ENCODE measurements at regions not wholly inside any gene's neighbourhood (a gene's known extent, or its start where the extent isn't known, plus 50 kb on each side); places are given as distances from the start of the nearest gene placed in this dataset.
"Not testable (repeated sequence)": the region's sequence is repeated elsewhere in the genome, so short reads cannot be mapped to it uniquely, and the experiment has no call there.

GRCh38 chr20:11705512-11705911 lies 212.2 kb upstream of the BTBD3 start:
- Mint-ChIP-seq H3K4me1 (no peaks in the 10 kb centered on the region), H3K9me3 (peaks cover 19% of the 10 kb centered on the region), H3K4me3 (no peak overlapping the region), H3K36me3 (ENCODE audit: low read depth) (peaks cover 15% of the 10 kb centered on the region), H3K27ac (no peak overlapping the region), H3K27me3 (ENCODE audit: low read depth) (no peaks in the 10 kb centered on the region)
- no peak for TF ChIP-seq CTCF (IDR thresholded peaks at IDR 0.05; ENCODE audit: unreplicated experiment in 3 of 3)

- H3K9me3 Mint-ChIP-seq = peaks cover 23% of the 10 kb centered on the region
- not testable (repeated sequence) for H3K27ac Mint-ChIP-seq; H3K4me3 Mint-ChIP-seq; H3K4me1 Mint-ChIP-seq; H3K27me3 Mint-ChIP-seq (ENCODE audit: low read depth)
- peaks cover 18% of the 10 kb centered on the region for H3K36me3 Mint-ChIP-seq (ENCODE audit: low read depth)
These were observed 209.5 kb upstream of the BTBD3 start for GRCh38 chr20:11708223-11708622.

DNA sequence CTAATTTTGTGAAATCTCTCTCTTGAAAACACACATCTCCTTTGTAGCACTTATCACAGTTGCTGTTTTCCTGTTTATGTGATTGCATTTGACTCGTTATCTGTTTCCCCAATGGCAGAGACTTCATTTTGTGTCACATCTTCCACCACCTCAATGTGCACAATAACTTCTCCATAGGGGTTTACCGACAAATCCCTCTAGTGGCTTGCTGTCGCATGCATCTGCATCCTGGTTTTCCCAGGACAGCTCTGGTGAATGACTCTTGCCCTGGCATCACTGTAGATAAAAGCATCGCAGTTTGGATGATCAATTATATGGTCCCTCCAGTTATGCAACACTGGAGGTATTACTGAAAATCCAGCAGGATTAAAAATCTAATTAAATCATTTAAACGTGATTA lies 206.5 kb upstream of the BTBD3 start:
- peaks cover 16% of the 10 kb centered on the region for H3K9me3 Mint-ChIP-seq
- H3K27ac Mint-ChIP-seq = no peak overlapping the region
- H3K36me3 Mint-ChIP-seq (ENCODE audit: low read depth) = peaks cover 18% of the 10 kb centered on the region
- H3K4me3 Mint-ChIP-seq = no peak overlapping the region
- H3K27me3 Mint-ChIP-seq (ENCODE audit: low read depth) = no peaks in the 10 kb centered on the region
- no peak for TF ChIP-seq CTCF (IDR thresholded peaks at IDR 0.05; ENCODE audit: unreplicated experiment in 3 of 3)
- peaks cover 13% of the 10 kb centered on the region for H3K4me1 Mint-ChIP-seq

DNA sequence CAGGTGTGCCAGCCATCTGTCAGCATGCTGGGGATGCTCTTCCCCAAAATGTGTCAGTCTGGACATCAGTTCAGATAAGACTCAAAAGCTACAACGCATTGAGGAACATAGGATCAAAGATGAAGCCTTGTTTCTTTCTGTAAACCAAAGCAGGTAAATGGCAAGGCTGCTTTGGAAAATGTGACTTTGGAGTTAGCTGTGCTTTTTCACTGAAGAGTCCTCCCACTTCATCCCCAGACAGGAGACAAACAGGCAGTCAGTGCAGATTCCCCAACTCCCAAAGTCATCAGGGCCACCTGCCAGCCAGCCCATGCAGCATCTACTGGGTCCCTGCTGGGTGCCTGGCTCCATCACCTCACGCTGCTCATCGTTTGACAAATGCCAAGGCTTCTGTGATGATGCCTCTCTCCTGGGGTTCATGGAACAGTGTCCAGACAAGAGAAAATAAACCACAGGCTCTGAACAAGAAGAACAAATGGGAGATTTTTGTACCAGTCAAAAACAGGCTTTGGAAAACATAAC lies 205.0 kb upstream of the BTBD3 start:
- H3K4me1 Mint-ChIP-seq = peaks cover 16% of the 10 kb centered on the region
- H3K36me3 Mint-ChIP-seq (ENCODE audit: low read depth) = peaks cover 11% of the 10 kb centered on the region
- H3K27me3 Mint-ChIP-seq (ENCODE audit: low read depth) = no peaks in the 10 kb centered on the region
- no peak for TF ChIP-seq CTCF (IDR thresholded peaks at IDR 0.05; ENCODE audit: unreplicated experiment in 3 of 3)
- H3K4me3 Mint-ChIP-seq = no peak overlapping the region
- no peak overlapping the region for H3K27ac Mint-ChIP-seq
- H3K9me3 Mint-ChIP-seq = peaks cover 8% of the 10 kb centered on the region

- Mint-ChIP-seq H3K9me3 (peaks cover 7% of the 10 kb centered on the region), H3K27me3 (ENCODE audit: low read depth) (no peaks in the 10 kb centered on the region), H3K4me3 (no peak overlapping the region), H3K36me3 (ENCODE audit: low read depth) (peaks cover 4% of the 10 kb centered on the region), H3K27ac (peak overlapping the region in 1 of 3 experiments; percentile 18), H3K4me1 (peaks cover 16% of the 10 kb centered on the region)
- no peak for TF ChIP-seq CTCF (IDR thresholded peaks at IDR 0.05; ENCODE audit: unreplicated experiment in 3 of 3)
These were observed 202.8 kb upstream of the BTBD3 start for GRCh38 chr20:11714886-11715285.

DNA sequence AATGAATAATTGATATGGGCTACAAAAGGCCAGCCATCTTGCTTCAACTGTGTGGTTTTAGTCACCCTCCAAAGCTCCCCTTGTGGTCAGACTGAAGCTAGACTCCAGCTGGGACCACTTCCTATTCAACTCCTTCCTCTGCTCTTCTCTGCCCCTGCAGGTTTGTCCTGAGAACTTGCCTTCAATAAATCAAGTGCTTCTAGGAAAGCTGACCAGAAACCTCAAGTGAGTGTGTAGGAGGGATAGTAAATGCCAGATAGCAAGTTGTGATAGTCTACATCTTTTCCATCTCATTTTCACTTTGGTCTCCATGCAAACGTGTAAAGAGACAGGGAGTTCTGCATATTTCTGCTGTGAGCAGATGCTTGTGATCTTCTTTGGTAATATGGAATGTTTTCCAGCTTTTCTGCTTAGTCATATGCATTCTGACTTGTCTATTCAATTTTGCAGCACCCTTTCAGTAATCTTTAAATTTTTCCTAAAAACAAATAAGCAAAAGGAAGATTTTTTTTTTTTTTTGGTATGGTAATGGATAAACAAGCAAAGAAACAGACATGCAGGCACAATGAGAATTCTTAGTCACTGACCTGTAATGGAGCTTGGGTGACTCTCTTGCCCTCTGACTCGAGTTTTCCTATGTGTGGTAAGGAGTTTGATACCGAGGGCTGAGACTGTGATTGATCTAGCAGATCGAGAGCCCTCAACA lies 201.3 kb upstream of the BTBD3 start:
- H3K36me3 Mint-ChIP-seq (ENCODE audit: low read depth) = no peaks in the 10 kb centered on the region
- peak overlapping the region in 2 of 3 experiments; percentile 13 to 15 for H3K27ac Mint-ChIP-seq
- H3K4me1 Mint-ChIP-seq = peaks cover 16% of the 10 kb centered on the region
- peak; percentile 54 to 59 (median 58) for TF ChIP-seq CTCF (IDR thresholded peaks at IDR 0.05; ENCODE audit: unreplicated experiment in 3 of 3)
- H3K9me3 Mint-ChIP-seq = no peaks in the 10 kb centered on the region
- H3K4me3 Mint-ChIP-seq = no peak overlapping the region
- no peaks in the 10 kb centered on the region for H3K27me3 Mint-ChIP-seq (ENCODE audit: low read depth)

Measured in nephron (organoid).